ENCODE measurements at regions not wholly inside any gene's neighbourhood (a gene's known extent, or its start where the extent isn't known, plus 50 kb on each side); places are given as distances from the start of the nearest gene placed in this dataset.

- Histone ChIP-seq H3K9me3 (ENCODE audit: control insufficient read depth, low read length) (no peaks in the 10 kb centered on the region), H3K36me3 (ENCODE audit: control insufficient read depth, insufficient read depth, low read length, severe bottlenecking) (no peaks in the 10 kb centered on the region), H3K9ac (ENCODE audit: low read length) (no peak overlapping the region), H3K27me3 (replicated peaks; ENCODE audit: control insufficient read depth, insufficient read depth, low read length) (peaks cover 26% of the 10 kb centered on the region), H3K4me3 (ENCODE audit: low read length) (no peak overlapping the region), H3K4me1 (ENCODE audit: control insufficient read depth, insufficient read depth, low read length) (no peaks in the 10 kb centered on the region)
- DNase-seq (ENCODE audit: low read depth), result peak; percentile 50
These were observed 119.8 kb upstream of the BACE2 start for GRCh38 chr21:41048145-41048544.

DNA sequence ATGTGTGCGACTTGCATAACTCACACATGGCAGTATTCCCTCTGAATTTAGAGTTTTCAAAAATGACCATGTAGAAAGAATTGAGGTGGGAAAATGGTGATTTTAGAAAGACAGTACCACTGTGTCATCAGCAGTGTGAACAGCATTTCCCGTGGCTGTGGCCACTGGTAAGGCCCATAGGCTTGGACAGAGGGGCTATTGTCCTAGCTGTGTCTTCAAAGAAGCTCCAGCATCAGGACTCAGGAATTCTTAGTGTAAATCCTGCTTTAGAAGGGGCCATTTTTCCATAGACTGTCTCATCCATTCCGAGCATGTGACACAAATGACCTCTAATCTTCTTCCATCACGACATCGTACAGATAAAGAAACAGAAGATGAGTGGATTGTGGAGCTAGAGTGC is 119.3 kb upstream of the BACE2 start:
- Histone ChIP-seq H3K4me1 (ENCODE audit: control insufficient read depth, insufficient read depth, low read length) (no peaks in the 10 kb centered on the region), H3K36me3 (ENCODE audit: control insufficient read depth, insufficient read depth, low read length, severe bottlenecking) (no peaks in the 10 kb centered on the region), H3K9ac (ENCODE audit: low read length) (no peak overlapping the region), H3K27me3 (replicated peaks; ENCODE audit: control insufficient read depth, insufficient read depth, low read length) (peaks cover 26% of the 10 kb centered on the region), H3K4me3 (ENCODE audit: low read length) (no peak overlapping the region), H3K9me3 (ENCODE audit: control insufficient read depth, low read length) (no peaks in the 10 kb centered on the region)
- no peak for DNase-seq (ENCODE audit: low read depth)

- no peak overlapping the region for H3K9ac ChIP-seq (ENCODE audit: low read length)
- no peaks in the 10 kb centered on the region for H3K27me3 ChIP-seq (replicated peaks; ENCODE audit: control insufficient read depth, insufficient read depth, low read length)
- DNase-seq (ENCODE audit: low read depth), result no peak
- H3K4me3 ChIP-seq (ENCODE audit: low read length), result no peak overlapping the region
- no peaks in the 10 kb centered on the region for H3K4me1 ChIP-seq (ENCODE audit: control insufficient read depth, insufficient read depth, low read length)
- H3K36me3 ChIP-seq (ENCODE audit: control insufficient read depth, insufficient read depth, low read length, severe bottlenecking), result no peaks in the 10 kb centered on the region
- H3K9me3 ChIP-seq (ENCODE audit: control insufficient read depth, low read length), result no peaks in the 10 kb centered on the region
These were observed 115.0 kb upstream of the BACE2 start for GRCh38 chr21:41052820-41053555.

DNA sequence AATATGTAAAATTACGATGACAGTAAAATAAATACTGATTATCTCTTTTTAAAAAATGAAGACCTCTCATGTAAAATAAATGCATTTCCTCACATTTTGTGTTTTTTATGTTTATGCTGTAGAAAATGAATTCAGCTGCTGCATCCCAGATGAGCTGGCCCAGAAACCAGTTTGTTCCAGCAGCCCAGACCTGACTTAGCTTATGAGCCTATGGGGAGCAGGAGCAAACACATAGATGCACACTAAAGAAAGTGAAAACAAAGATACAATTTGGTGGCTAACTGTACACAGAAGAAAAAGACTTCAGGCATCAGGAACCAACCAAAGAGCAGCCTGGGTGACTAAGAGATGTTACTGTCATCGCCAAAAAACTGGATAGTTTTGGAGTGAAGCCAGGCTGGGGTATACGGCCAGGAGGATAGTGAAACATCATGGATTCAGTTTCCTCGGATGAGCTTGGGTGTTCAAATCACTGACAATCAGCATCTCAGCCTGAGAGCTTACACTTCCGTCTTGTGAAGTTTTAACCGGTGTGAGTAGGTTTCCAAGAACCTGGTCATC is 113.9 kb upstream of the BACE2 start:
- Histone ChIP-seq H3K4me3 (ENCODE audit: low read length) (no peak overlapping the region), H3K4me1 (ENCODE audit: control insufficient read depth, insufficient read depth, low read length) (no peaks in the 10 kb centered on the region), H3K27me3 (replicated peaks; ENCODE audit: control insufficient read depth, insufficient read depth, low read length) (no peaks in the 10 kb centered on the region), H3K9me3 (ENCODE audit: control insufficient read depth, low read length) (no peaks in the 10 kb centered on the region), H3K36me3 (ENCODE audit: control insufficient read depth, insufficient read depth, low read length, severe bottlenecking) (no peaks in the 10 kb centered on the region), H3K9ac (ENCODE audit: low read length) (no peak overlapping the region)
- DNase-seq (ENCODE audit: low read depth), result no peak

- DNase-seq (ENCODE audit: low read depth), result no peak
- Histone ChIP-seq H3K9me3 (ENCODE audit: control insufficient read depth, low read length) (no peaks in the 10 kb centered on the region), H3K4me3 (ENCODE audit: low read length) (no peak overlapping the region), H3K4me1 (ENCODE audit: control insufficient read depth, insufficient read depth, low read length) (no peaks in the 10 kb centered on the region), H3K9ac (ENCODE audit: low read length) (no peak overlapping the region), H3K36me3 (ENCODE audit: control insufficient read depth, insufficient read depth, low read length, severe bottlenecking) (no peaks in the 10 kb centered on the region), H3K27me3 (replicated peaks; ENCODE audit: control insufficient read depth, insufficient read depth, low read length) (no peaks in the 10 kb centered on the region)
These were observed 112.7 kb upstream of the BACE2 start for GRCh38 chr21:41055266-41055665.

- Histone ChIP-seq H3K4me3 (ENCODE audit: low read length) (no peak overlapping the region), H3K36me3 (ENCODE audit: control insufficient read depth, insufficient read depth, low read length, severe bottlenecking) (no peaks in the 10 kb centered on the region), H3K9me3 (ENCODE audit: control insufficient read depth, low read length) (no peaks in the 10 kb centered on the region), H3K27me3 (replicated peaks; ENCODE audit: control insufficient read depth, insufficient read depth, low read length) (peaks cover 3% of the 10 kb centered on the region), H3K4me1 (ENCODE audit: control insufficient read depth, insufficient read depth, low read length) (peaks cover 5% of the 10 kb centered on the region), H3K9ac (ENCODE audit: low read length) (no peak overlapping the region)
- no peak for DNase-seq (ENCODE audit: low read depth)
These were observed 108.1 kb upstream of the BACE2 start for GRCh38 chr21:41059871-41060270.

GRCh38 chr21:41061701-41062100 is 106.3 kb upstream of the BACE2 start:
- peaks cover 3% of the 10 kb centered on the region for H3K27me3 ChIP-seq (replicated peaks; ENCODE audit: control insufficient read depth, insufficient read depth, low read length)
- H3K4me1 ChIP-seq (ENCODE audit: control insufficient read depth, insufficient read depth, low read length), result peaks cover 14% of the 10 kb centered on the region
- H3K9me3 ChIP-seq (ENCODE audit: control insufficient read depth, low read length), result no peaks in the 10 kb centered on the region
- no peak for DNase-seq (ENCODE audit: low read depth)
- no peaks in the 10 kb centered on the region for H3K36me3 ChIP-seq (ENCODE audit: control insufficient read depth, insufficient read depth, low read length, severe bottlenecking)
- H3K9ac ChIP-seq (ENCODE audit: low read length), result no peak overlapping the region
- no peak overlapping the region for H3K4me3 ChIP-seq (ENCODE audit: low read length)

- H3K27me3 ChIP-seq (replicated peaks; ENCODE audit: control insufficient read depth, insufficient read depth, low read length), result peaks cover 19% of the 10 kb centered on the region
- peaks cover 14% of the 10 kb centered on the region for H3K4me1 ChIP-seq (ENCODE audit: control insufficient read depth, insufficient read depth, low read length)
- H3K9me3 ChIP-seq (ENCODE audit: control insufficient read depth, low read length), result no peaks in the 10 kb centered on the region
- H3K9ac ChIP-seq (ENCODE audit: low read length), result no peak overlapping the region
- no peak overlapping the region for H3K4me3 ChIP-seq (ENCODE audit: low read length)
- DNase-seq (ENCODE audit: low read depth), result peak; percentile 53
- no peaks in the 10 kb centered on the region for H3K36me3 ChIP-seq (ENCODE audit: control insufficient read depth, insufficient read depth, low read length, severe bottlenecking)
These were observed 103.6 kb upstream of the BACE2 start for GRCh38 chr21:41064334-41064791.

DNA sequence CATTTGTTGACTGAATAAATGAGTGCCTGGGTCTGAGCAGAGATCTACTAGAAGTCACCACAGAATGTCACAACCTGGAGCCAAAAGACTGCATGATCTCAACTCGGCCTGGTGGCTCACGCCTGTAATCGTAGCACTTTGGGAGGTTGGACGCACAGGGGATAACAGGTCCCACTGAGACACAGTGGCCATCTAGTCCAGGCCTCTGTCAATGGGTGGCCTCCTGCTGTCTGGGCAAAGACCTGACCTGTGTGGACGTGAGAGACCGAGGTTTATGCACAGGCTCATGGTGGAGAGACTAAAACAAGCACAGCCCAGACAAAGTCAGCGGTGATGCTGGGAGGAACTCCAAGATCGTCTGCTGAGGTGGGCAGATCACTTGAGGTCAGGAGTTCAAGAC is 103.0 kb upstream of the BACE2 start:
- H3K4me3 ChIP-seq (ENCODE audit: low read length), result no peak overlapping the region
- DNase-seq (ENCODE audit: low read depth), result no peak
- H3K36me3 ChIP-seq (ENCODE audit: control insufficient read depth, insufficient read depth, low read length, severe bottlenecking), result no peaks in the 10 kb centered on the region
- H3K4me1 ChIP-seq (ENCODE audit: control insufficient read depth, insufficient read depth, low read length), result peaks cover 14% of the 10 kb centered on the region
- no peak overlapping the region for H3K9ac ChIP-seq (ENCODE audit: low read length)
- H3K9me3 ChIP-seq (ENCODE audit: control insufficient read depth, low read length), result no peaks in the 10 kb centered on the region
- peaks cover 19% of the 10 kb centered on the region for H3K27me3 ChIP-seq (replicated peaks; ENCODE audit: control insufficient read depth, insufficient read depth, low read length)

DNA sequence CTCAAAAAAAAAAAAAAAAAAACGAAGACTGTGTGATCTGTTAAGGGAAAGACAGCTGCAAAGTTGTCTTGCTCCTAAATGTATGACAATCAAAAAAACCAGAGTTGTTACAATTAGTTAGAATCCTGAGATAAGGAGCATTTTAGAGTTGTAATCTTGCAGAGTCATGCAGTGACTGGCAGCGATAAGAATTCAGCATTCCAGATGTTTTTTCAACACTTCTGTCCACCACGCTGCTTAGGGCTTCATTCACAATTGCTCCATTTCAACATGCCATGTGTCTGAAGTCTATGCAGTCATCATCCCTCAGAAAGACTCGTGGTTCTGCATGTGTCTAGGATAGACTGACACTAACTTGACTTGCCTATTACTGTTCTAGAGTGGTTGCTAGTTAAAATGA is 102.4 kb upstream of the BACE2 start:
- peaks cover 22% of the 10 kb centered on the region for H3K27me3 ChIP-seq (replicated peaks; ENCODE audit: control insufficient read depth, insufficient read depth, low read length)
- no peaks in the 10 kb centered on the region for H3K36me3 ChIP-seq (ENCODE audit: control insufficient read depth, insufficient read depth, low read length, severe bottlenecking)
- no peak overlapping the region for H3K9ac ChIP-seq (ENCODE audit: low read length)
- peak; percentile 65 for DNase-seq (ENCODE audit: low read depth)
- peaks cover 14% of the 10 kb centered on the region for H3K4me1 ChIP-seq (ENCODE audit: control insufficient read depth, insufficient read depth, low read length)
- H3K4me3 ChIP-seq (ENCODE audit: low read length), result no peak overlapping the region
- H3K9me3 ChIP-seq (ENCODE audit: control insufficient read depth, low read length), result no peaks in the 10 kb centered on the region

DNA sequence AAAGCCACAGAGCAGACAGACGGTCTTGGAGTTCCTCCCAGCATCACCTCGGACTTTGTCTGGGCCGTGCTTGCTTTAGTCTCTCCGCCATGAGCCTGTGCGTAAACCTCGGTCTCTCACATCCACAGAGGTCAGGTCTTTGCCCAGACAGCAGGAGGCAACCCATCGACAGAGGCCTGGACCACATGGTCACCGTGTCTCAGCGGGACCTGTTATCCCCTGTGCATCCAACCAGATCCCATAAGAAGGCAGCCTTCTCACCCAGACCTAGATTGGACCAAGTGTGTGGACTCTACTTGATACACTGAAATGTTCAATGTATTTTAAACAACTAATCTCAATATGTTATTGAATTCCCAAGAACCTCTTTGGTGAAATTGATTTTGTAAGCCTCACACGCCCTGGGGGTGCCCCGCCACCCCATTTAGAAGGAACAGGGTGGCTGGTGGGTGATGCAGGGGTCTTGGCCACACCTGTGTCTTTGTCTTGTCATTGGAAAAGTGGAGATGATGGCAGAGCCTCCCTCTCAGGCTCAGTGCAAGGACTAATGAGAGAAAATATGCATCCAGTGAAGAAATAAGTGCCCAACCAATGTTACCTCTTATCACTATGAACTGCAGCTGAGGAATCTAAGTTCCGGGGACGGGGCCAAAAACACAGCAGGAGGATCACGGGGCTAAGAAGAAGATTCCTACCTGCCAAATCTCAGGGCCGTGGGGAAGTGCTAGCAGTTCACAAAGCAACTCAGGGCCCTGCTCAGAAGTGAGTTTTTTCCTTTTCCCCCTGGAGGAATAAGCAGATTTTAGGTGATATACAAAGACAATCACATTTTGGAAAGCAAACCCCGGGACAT is 101.6 kb upstream of the BACE2 start:
- Histone ChIP-seq H3K36me3 (ENCODE audit: control insufficient read depth, insufficient read depth, low read length, severe bottlenecking) (no peaks in the 10 kb centered on the region), H3K9ac (ENCODE audit: low read length) (no peak overlapping the region), H3K4me1 (ENCODE audit: control insufficient read depth, insufficient read depth, low read length) (peaks cover 14% of the 10 kb centered on the region), H3K4me3 (ENCODE audit: low read length) (no peak overlapping the region), H3K9me3 (ENCODE audit: control insufficient read depth, low read length) (no peaks in the 10 kb centered on the region), H3K27me3 (replicated peaks; ENCODE audit: control insufficient read depth, insufficient read depth, low read length) (peaks cover 25% of the 10 kb centered on the region)
- no peak for DNase-seq (ENCODE audit: low read depth)
